Hematopoietic multipotent progenitor cell treated with erythropoietin and hydrocortisone succinate and interleukin-3 and kit ligand, for 4 days (in vitro differentiated cells): ENCODE measurements at regions not wholly inside any gene's neighbourhood (a gene's known extent, or its start where the extent isn't known, plus 50 kb on each side); places are given as distances from the start of the nearest gene placed in this dataset.
"Not testable (repeated sequence)": the region's sequence is repeated elsewhere in the genome, so short reads cannot be mapped to it uniquely, and the experiment has no call there.

Experiments used
- DNase-seq: peaks from one replicate; pipeline ENCODE4 v3.0.0-alpha.2; 2015

GRCh38 chr7:67361150-67361549 is 364.5 kb downstream of the TYW1 start:
- no peak for DNase-seq

GRCh38 chr7:67364441-67365017 is 367.9 kb downstream of the TYW1 start:
- no peak for DNase-seq

- DNase-seq: peak; percentile 85
These were observed 375.0 kb downstream of the TYW1 start for GRCh38 chr7:67371429-67372305.

GRCh38 chr7:67373389-67373788 is 376.8 kb downstream of the TYW1 start:
- DNase-seq: not testable (repeated sequence)

DNA sequence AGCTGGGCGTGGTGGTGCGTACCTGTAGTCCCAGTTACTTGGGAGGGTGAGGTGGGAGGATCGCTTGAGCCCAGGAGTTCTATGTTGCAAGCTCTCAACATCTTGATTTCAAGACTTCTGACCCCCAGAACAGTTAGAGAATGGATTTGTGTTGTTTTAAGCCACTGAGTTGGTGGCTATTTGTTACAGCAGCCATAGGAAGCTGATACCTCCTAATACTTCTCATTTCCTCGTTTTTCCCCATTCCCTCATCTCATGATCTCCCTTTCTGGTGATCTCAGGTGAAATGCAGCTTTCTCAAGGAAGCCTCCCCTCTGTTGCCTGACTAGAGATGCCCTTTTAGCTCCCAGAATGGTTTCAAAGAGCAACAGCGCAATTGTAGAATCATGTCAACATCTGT is 378.8 kb downstream of the TYW1 start:
- DNase-seq: no peak

DNA sequence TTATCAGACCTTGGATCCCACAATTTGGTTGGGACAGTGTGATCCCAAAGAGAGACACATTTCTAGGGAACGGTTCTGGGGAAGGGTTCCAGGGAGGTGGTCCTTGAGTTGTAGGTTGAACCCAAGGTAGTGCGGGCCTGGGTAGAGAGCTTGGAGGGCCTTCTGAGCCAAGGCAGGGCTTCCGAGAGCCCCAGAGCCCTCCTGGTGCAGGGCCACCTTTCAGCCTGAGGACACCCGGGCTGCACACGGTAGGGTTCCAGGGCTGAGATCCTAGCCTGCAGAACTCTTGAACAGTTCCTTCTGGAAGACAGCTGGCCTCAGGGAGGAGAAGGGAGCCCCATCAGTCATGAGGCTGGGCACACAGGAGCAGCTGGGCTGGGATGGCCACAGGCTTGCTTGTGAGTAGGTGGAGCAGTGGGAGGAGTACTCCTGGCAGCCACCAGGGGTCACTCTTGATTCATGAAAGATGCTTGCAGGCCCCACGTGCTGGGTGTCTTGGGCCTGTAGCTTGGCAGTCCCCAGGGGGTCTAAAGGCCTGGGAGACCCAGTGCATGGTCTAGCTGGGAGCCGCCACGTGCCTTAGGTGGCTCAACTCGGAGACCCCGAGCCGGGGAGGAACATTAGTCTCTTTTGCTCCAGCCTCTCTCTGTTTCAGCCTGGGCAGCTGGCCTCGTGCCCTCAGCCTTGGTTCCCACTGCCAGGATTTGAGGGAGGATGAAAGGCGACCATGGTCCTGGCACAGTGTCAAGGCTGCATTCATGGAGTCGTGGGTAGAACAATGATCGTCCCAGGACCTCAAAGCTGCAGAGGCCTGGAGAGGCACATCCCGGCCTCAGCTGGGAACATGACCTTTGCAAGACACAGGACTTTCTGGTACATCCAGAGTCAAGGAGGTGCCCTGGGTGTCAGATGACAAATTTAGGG is 381.6 kb downstream of the TYW1 start:
- peak; percentile 86 for DNase-seq

GRCh38 chr7:67380326-67380725 is 383.7 kb downstream of the TYW1 start:
- no peak for DNase-seq

- no peak for DNase-seq
These were observed 384.2 kb downstream of the TYW1 start for GRCh38 chr7:67380858-67381257.

GRCh38 chr7:67387851-67388250 is 391.2 kb downstream of the TYW1 start:
- DNase-seq: peak; percentile 25

GRCh38 chr7:67391168-67391567 is 394.5 kb downstream of the TYW1 start:
- DNase-seq: no peak

GRCh38 chr7:67392596-67393438 is 396.2 kb downstream of the TYW1 start:
- DNase-seq: no peak

- no peak for DNase-seq
These were observed 397.3 kb downstream of the TYW1 start for GRCh38 chr7:67393903-67394302.

DNA sequence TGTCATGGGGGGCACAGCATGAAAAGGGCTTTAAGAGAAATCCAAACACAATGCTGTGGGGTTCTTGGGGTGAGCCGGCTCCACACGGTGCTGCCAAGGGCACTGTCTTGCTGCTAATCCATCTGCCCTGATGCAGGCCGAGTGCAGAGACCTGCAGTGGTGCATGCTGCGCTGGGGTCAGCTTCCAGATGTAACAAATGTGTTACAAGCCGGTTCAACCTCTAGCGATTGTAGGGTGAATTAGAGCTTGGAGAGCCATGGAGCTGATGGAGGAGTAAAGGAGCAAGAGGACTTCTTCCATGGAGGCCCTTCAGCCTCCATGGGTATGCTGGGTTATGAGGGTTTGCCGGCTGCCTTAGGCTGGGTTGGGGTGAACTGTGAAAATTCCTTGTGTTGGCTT is 402.3 kb downstream of the TYW1 start:
- no peak for DNase-seq

GRCh38 chr7:67401492-67401891 is 404.9 kb downstream of the TYW1 start:
- no peak for DNase-seq

- DNase-seq: no peak
These were observed 405.6 kb downstream of the TYW1 start for GRCh38 chr7:67402280-67402679.

DNA sequence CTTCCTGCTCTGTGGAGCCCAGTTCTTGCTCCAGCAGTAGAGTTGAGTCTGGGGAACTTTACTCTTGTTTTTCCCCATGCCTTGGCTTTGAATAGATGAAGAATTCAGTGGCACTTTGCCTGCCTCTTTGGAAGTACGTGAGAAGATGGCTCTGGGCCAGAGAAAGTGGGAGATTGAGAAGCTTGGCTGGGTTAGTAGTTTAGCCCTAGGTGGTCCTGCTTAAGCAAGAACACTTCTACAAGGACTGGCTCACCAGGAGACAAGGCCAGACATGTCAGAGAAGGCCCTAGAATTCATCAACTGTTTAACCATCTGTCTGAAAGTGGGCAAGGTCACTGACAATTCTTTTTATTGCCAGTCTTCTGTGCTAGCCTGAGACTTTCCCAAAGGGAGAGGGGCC is 410.3 kb downstream of the TYW1 start:
- no peak for DNase-seq

GRCh38 chr7:67407392-67408071 is 410.9 kb downstream of the TYW1 start:
- DNase-seq: no peak

DNA sequence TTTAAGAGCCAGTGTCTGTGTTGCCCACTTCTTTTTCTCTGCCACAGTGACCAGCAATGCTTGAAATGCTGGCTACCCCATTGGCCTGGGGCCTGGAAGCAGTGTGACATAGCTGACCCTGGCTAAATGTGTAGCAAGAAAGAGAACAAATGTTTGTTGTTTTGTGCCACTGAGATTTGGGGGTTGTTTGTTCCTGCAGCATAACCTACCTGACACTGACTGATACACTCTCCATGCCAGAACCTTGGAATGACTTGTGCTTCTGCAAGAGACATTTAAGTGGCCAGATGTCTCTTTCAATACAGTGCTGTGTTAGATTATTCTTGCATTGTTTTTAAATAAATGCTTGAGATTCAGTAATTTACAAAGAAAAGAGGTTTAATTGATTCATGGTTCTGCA is 411.5 kb downstream of the TYW1 start:
- no peak for DNase-seq

DNA sequence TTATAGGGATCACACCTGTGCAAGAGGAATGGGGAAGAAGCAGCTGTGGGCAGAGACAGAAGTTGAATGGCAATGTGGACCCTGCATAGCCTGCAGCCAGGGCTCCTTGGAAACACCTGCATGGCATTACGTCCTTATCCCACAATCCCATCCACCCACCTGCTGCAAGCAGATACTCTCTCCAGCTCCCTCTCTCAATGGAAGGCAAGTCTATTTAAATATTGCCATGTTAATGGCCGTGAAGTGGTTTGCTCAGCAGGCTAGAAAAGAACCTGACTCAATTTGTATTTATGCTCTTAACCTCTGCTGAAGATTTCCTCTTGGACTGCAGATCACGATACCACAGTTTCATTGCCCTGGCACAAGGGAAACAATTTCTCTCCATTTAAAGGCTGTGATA is 417.0 kb downstream of the TYW1 start:
- DNase-seq: no peak

GRCh38 chr7:67414858-67415257 is 418.2 kb downstream of the TYW1 start:
- DNase-seq: no peak

- no peak for DNase-seq
These were observed 426.0 kb downstream of the TYW1 start for GRCh38 chr7:67422601-67423000.

- no peak for DNase-seq
These were observed 426.4 kb downstream of the TYW1 start for GRCh38 chr7:67423065-67423464.
